OCI-LY3 (cell line): ENCODE measurements at regions not wholly inside any gene's neighbourhood (a gene's known extent, or its start where the extent isn't known, plus 50 kb on each side); places are given as distances from the start of the nearest gene placed in this dataset.

Experiments
- H2AFZ ChIP-seq: fragments of 200-600, 300-600 bp; shearing (Covaris generic); 2 replicates; pipeline ENCODE4 v1.6.0; 2014; ENCODE audit warnings: antibody characterized with exemption, low read depth, low read length
- H3K27ac ChIP-seq: fragments of 200-600, 300-600 bp; sonication (generic); 2 replicates; pipeline ENCODE4 v1.5.1; 2014; ENCODE audit warnings: mild to moderate bottlenecking, low read length, moderate library complexity, mixed read lengths
- H3K27me3 ChIP-seq: fragments of 200-600, 300-600 bp; sonication (generic); 2 replicates; pipeline ENCODE4 v1.6.1; 2014; ENCODE audit warnings: low read depth, low read length, mixed read lengths
- H3K36me3 ChIP-seq: fragments of 200-600, 300-600 bp; sonication (generic); replicated peaks from 2 replicates; pipeline ENCODE3; 2014; ENCODE audit warnings: low read depth, low read length, mixed read lengths
- H3K4me1 ChIP-seq: fragments of 300-600, 200-600 bp; sonication (generic); 2 replicates; pipeline ENCODE4 v1.6.1; 2014; ENCODE audit warnings: low read length, mixed read lengths
- H3K4me2 ChIP-seq: fragments of 200-600, 300-600 bp; sonication (generic); 2 replicates; pipeline ENCODE4 v1.6.1; 2014; ENCODE audit warnings: low read length, mixed read lengths
- H3K4me3 ChIP-seq: fragments of 300-600, 200-600 bp; sonication (generic); 2 replicates; pipeline ENCODE4 v1.5.1; 2014; ENCODE audit warnings: antibody characterized with exemption, mild to moderate bottlenecking, low read length, moderate library complexity
- H3K79me2 ChIP-seq: fragments of 300-600, 200-600 bp; shearing (Covaris generic); 2 replicates; pipeline ENCODE4 v1.6.1; 2014; ENCODE audit warnings: mild to moderate bottlenecking, low read length, mixed read lengths
- H3K9ac ChIP-seq: fragments of 300-600, 200-600 bp; shearing (Covaris generic); 2 replicates; pipeline ENCODE4 v1.6.0; 2014; ENCODE audit warnings: mild to moderate bottlenecking, low read length, moderate library complexity
- H3K9me3 ChIP-seq: fragments of 200-600, 300-600 bp; shearing (Covaris generic); 2 replicates; pipeline ENCODE4 v1.6.1; 2014; ENCODE audit warnings: low read length, mixed read lengths; ENCODE audit not compliant: insufficient read depth
- H4K20me1 ChIP-seq: fragments of 200-600, 300-600 bp; sonication (generic); 2 replicates; pipeline ENCODE4 v1.6.1; 2016; ENCODE audit warnings: low read length, mixed read lengths; ENCODE audit not compliant: insufficient read depth
- CTCF ChIP-seq: fragments of 200-600, 300-600 bp; sonication (generic); IDR thresholded peaks from 2 replicates; pipeline ENCODE4 v1.5.1; 2014; ENCODE audit warnings: antibody characterized with exemption, low read length, low read depth
- EZH2phosphoT487 ChIP-seq: fragments of 200-600 bp; shearing (Covaris generic); IDR thresholded peaks from 2 replicates; pipeline ENCODE4 v1.6.1; 2018; ENCODE audit warnings: antibody characterized with exemption, mixed run types, low read depth

GRCh38 chr3:147187687-147188086 lies 218.7 kb downstream of the ZIC4 start:
- Histone ChIP-seq H3K9me3 (no peaks in the 10 kb centered on the region), H3K4me2 (no peak overlapping the region), H3K4me1 (peaks cover 7% of the 10 kb centered on the region), H3K79me2 (no peaks in the 10 kb centered on the region), H3K9ac (no peak overlapping the region), H3K27me3 (no peaks in the 10 kb centered on the region), H4K20me1 (no peaks in the 10 kb centered on the region), H2AFZ (no peak overlapping the region), H3K36me3 (no peaks in the 10 kb centered on the region), H3K4me3 (no peak overlapping the region), H3K27ac (no peak overlapping the region)
- no peak for TF ChIP-seq CTCF
- no peak for TF ChIP-seq EZH2phosphoT487

- Histone ChIP-seq H3K4me3 (no peak overlapping the region), H3K9ac (no peak overlapping the region), H3K4me1 (no peaks in the 10 kb centered on the region), H3K4me2 (no peak overlapping the region), H4K20me1 (no peaks in the 10 kb centered on the region), H3K79me2 (no peaks in the 10 kb centered on the region), H3K9me3 (no peaks in the 10 kb centered on the region), H3K27me3 (no peaks in the 10 kb centered on the region), H3K27ac (no peak overlapping the region), H2AFZ (no peak overlapping the region), H3K36me3 (no peaks in the 10 kb centered on the region)
- no peak for TF ChIP-seq CTCF
- TF ChIP-seq EZH2phosphoT487 = no peak
Measured at GRCh38 chr3:147185781-147186180, 220.6 kb downstream of the ZIC4 start.

- TF ChIP-seq EZH2phosphoT487 = no peak
- no peak for TF ChIP-seq CTCF
- Histone ChIP-seq H3K36me3 (no peaks in the 10 kb centered on the region), H2AFZ (no peak overlapping the region), H3K27ac (no peak overlapping the region), H3K9ac (no peak overlapping the region), H3K79me2 (no peaks in the 10 kb centered on the region), H3K4me1 (no peaks in the 10 kb centered on the region), H3K27me3 (no peaks in the 10 kb centered on the region), H3K4me3 (no peak overlapping the region), H3K4me2 (no peak overlapping the region), H4K20me1 (no peaks in the 10 kb centered on the region), H3K9me3 (no peaks in the 10 kb centered on the region)
Measured at GRCh38 chr3:147184794-147185193, 221.5 kb downstream of the ZIC4 start.

- Histone ChIP-seq H3K27ac (no peak overlapping the region), H3K36me3 (no peaks in the 10 kb centered on the region), H3K4me2 (no peak overlapping the region), H3K79me2 (no peaks in the 10 kb centered on the region), H3K9ac (no peak overlapping the region), H3K4me1 (no peaks in the 10 kb centered on the region), H4K20me1 (no peaks in the 10 kb centered on the region), H3K27me3 (no peaks in the 10 kb centered on the region), H3K9me3 (no peaks in the 10 kb centered on the region; the same call in 1 of the 2 replicates), H3K4me3 (no peak overlapping the region), H2AFZ (no peak overlapping the region)
- TF ChIP-seq EZH2phosphoT487 = no peak
- TF ChIP-seq CTCF = no peak
Measured at GRCh38 chr3:147173257-147173656, 233.1 kb downstream of the ZIC4 start.
